ENCODE measurements at regions not wholly inside any gene's neighbourhood (a gene's known extent, or its start where the extent isn't known, plus 50 kb on each side); places are given as distances from the start of the nearest gene placed in this dataset.

DNA sequence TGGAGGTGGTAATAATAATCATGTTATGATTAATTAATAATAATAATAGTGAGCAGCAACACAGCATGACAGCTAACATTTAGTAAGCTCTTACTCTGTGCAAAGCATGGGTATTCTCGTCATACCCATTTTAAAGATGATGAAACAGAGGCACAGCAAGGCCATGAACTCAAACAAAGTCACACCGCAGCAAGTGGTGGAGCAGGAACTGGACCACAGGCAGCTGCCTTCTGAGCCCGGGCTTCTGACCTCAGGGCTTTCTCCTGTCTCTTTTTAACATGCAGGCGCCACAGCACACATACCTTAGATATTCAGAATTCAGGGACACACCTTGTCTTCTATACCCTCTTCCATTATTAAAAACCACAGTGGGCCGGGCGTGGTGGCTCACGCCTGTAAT lies 50.7 kb upstream of the SPATA12 start:
- no peak for FAIRE-seq
- no peak for DNase-seq (ENCODE audit: low spot score)

GRCh38 chr3:57009367-57009766 lies 51.1 kb upstream of the SPATA12 start:
- no peak for FAIRE-seq

DNA sequence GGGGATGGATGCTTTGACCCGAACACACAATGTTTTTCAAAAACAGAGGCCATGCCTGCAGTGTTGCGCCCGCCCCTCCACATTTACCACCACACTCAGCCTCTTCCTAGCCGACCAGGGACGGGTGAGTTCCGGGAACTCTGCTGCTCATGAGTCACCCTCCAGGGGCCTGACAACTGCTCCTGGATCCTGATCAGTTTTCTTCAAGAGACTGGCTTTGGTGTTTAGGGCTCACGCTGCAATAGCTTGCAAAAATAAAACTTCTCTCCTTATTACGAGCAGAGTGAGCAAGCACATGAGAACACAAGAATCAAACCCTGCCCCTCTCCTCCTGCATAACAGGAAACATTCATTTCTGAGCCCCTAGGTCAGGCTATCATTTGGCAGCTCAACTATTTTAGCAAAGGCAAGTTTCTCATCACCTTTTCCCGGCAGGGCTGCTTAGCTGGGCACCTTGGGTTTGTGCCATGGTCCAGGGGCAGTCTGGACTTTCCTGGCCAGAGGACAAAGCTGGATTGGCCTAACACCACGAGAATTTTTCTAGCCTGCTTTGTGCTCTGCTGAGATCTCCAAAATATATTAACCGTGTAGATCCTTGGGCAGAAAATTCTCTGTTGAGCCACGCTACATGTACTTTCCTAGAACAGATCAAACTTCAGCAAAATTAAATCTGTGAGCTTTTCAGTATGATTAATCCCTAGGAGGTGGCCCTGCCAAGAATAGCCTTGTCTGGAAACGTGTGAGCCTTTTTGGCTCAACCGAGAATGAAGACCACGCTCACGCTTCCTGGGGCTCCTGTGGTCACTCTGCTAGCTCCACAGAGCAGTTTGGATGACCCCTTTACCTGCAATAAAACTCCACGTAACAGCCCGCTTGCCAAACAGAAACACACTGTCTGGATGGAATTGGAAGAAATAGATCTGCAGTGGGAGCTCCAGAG lies 52.7 kb upstream of the SPATA12 start:
- no peak for FAIRE-seq

More at GRCh38 chr3:57009367-57009766, 51.1 kb upstream of the SPATA12 start:
- no peak for DNase-seq (ENCODE audit: low spot score)

DNA sequence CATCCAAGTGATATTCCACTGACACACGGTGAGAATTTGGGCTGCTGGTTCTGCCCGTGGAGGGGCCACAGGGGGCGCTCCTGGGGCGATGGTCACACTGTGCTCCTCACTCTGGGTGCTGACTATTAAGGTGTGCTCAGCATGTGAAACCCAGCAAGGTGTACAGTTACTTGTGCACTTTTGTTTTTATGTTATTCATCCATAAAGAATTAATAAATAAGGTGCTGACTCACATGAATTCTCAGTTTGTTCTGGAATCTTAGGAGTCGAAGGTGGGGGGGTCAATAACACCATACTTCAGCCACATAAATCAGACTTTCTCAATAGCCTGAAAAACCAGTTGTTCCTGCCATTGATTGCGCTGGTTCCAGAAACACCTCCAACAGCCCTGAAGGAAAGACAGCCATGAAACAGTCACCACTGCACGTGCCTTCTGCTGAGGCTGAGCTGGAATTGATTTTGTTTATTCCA lies 53.5 kb upstream of the SPATA12 start:
- FAIRE-seq = no peak
- DNase-seq (ENCODE audit: low spot score) = peak; percentile 43

More for the DNA sequence above, 52.7 kb upstream of the SPATA12 start:
- peak; percentile 88 for DNase-seq (ENCODE audit: low spot score)

DNA sequence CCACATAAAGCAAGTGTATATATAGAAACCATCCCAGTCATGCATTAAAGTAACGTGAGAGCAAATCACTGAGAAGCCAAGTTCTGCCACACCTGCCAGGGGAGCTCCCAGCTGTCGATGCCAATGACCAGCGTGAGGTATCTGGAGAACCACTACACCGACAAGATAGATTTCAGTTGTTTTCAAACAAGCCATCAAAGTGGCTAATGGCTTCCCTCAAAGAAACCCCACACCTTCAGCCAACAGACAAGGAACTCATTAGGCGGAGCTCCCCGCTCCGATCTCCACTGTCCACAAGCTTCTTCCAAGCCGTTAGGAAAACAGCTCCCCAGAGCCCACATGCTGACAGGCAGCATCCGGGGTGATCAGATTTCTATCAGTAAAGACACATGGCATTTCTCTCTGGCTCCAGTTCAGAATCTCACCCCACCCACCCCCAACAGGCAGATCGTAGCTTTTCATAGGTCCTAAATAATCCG lies 54.2 kb upstream of the SPATA12 start:
- FAIRE-seq = no peak

GRCh38 chr3:57004229-57004628 lies 56.2 kb upstream of the SPATA12 start:
- FAIRE-seq (no peak), DNase-seq (ENCODE audit: low spot score) (no peak)

More for the DNA sequence above, 54.2 kb upstream of the SPATA12 start:
- no peak for DNase-seq (ENCODE audit: low spot score)

- no peak for DNase-seq (ENCODE audit: low spot score)
- FAIRE-seq = no peak
These were observed 56.8 kb upstream of the SPATA12 start for GRCh38 chr3:57003676-57004075.

- DNase-seq (ENCODE audit: low spot score) (no peak), FAIRE-seq (no peak)
These were observed 59.1 kb upstream of the SPATA12 start for GRCh38 chr3:57001356-57001755.

GRCh38 chr3:57000012-57000411 lies 60.5 kb upstream of the SPATA12 start:
- FAIRE-seq = no peak
- DNase-seq (ENCODE audit: low spot score) = no peak

DNA sequence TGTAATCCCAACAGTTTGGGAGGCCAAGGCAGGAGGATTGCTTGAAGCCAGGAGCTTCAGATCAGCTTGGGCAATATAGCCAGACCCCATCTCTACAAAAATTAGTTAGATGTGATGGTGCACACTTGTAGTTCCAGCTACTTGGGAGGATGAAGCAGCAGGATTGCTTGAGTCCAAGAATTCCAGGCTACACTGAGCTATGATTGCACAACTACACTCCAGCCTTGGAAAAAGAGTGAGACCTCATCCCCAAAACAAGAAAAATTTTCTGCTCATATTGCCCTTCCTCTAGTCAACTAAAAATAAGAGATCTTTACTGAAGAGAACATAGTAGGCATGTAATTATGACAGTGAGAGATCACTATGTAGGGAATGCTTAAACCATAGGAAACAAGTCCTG lies 60.9 kb upstream of the SPATA12 start:
- no peak for DNase-seq (ENCODE audit: low spot score)
- FAIRE-seq = no peak

- FAIRE-seq (no peak), DNase-seq (ENCODE audit: low spot score) (no peak)
These were observed 62.4 kb upstream of the SPATA12 start for GRCh38 chr3:56998076-56998529.

DNA sequence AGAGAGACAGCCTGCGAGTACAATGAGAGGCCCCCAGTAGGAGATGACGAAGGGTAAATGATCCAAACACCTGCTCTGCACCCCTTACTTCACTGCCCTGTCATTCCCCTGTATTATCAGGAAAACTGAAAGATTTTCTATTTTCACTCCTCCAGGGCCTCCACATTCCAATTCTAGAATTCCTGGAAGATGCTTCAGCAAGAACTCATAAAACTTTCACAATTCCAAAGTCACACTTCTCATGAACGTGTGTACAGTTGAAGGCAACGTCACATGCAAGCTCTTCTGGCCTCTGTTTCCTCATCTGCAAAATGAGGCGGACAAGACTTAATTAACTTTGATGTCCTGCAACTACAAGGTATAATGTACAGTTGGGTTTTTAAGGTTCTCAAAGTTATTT lies 62.8 kb upstream of the SPATA12 start:
- FAIRE-seq (no peak), DNase-seq (ENCODE audit: low spot score) (no peak)

DNA sequence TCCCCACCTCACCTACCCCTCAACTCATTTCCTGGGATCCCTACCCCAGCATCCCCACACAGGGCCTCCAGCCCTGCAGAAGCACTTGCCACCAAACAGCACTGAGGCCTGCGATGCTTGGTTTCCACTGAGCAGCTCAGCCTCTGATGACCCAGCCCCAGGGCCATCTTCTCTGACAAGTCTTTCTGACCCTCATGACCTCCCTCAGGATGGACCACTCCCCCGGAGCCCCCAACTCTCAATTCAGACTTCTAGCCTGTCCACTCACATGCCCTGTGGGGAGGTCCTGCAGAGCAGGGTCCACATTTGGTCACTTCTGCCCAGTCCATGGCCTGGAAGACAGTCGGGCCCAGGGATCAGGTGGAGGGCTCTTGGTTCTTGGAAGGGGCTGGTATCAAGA lies 63.4 kb upstream of the SPATA12 start:
- FAIRE-seq (no peak), DNase-seq (ENCODE audit: low spot score) (no peak)

DNA sequence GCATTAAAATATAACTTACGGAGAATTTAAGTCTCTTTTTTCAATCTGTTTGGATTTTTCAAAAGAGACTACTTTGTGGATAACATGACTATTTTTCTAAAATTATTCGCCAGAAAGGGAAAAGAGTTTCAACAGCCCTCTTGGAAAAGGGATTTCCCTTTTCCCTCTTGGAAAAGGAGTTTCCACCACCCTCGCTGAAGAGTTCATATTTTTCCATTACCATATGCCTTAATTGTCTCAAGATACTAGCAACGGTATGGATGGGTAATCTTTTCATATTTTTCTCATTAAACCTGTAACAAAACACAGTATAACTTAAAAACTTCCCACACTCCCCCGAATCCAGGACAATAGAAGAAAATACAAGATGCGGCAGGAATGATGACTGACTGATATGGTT lies 66.1 kb upstream of the SPATA12 start:
- no peak for FAIRE-seq
- no peak for DNase-seq (ENCODE audit: low spot score)

- DNase-seq (ENCODE audit: low spot score) = no peak
- no peak for FAIRE-seq
These were observed 69.8 kb upstream of the SPATA12 start for GRCh38 chr3:56990641-56991015.

- FAIRE-seq = no peak
- no peak for DNase-seq (ENCODE audit: low spot score)
These were observed 70.4 kb upstream of the SPATA12 start for GRCh38 chr3:56989977-56990640.

- FAIRE-seq (no peak), DNase-seq (ENCODE audit: low spot score) (no peak)
These were observed 71.1 kb upstream of the SPATA12 start for GRCh38 chr3:56989169-56989976.

DNA sequence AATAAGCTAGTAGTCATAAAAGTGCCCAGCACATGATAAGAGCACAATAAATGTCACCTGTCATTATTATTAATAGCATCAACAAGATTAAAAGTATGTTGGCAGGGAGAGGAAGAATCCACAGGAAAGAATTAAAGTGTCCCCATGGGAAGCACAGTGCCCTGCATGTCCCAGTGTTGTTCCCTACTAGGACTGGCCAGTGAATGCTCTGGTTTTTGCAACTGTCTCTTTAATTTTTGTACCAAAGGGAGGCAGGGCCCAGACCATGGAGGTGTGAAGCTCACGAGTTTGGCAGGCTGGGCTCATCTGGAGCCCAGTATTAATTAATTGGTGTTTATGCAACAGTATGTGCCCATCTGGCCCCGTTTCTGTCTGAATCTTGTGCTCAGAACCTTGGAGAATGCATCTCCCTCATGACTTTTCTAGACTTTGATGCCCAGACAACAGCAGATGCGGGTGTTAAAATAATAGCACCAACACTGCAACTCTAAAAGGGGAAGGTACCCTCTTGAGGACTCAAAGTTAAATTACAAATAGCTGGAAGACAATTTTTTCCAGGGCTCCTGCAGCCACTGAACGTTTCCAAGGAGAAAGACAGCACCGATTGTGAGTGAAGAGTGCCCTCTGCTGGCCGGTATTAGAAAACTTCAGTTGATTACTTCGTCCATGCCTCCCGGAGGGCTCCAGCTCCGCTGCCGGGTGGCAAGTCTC lies 71.9 kb upstream of the SPATA12 start:
- FAIRE-seq (no peak), DNase-seq (ENCODE audit: low spot score) (peak; percentile 71)

DNA sequence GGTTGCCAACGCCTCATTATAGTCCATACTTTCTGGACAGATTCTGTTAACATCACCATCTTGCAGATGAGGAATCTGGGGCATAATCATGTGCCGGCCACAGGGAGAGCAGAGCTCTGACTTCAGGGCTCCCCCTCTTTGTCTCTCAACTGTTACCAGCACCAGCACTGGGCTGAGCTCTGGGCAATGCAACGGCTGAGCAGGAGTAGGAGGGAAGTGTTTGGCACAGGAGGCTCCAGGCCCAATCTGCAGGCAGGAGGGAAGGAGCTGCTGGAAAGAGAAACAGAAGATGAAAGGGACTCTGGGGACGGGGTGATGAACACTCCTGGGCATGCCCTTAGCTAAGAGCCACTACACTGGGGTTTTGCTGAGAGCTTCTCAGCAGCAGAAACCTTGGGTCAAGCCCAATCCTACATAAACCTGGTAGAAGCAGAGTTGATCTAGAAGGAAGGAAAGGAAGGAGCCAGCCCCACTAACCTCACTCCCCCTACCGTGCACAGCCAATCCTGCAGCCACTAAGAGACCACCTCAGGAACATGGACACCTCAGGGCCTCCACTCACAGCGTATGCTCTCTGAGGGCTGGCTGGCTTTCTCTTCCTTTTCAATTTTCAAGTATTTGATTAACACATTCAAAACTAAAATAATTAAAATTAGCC lies 73.1 kb upstream of the SPATA12 start:
- no peak for DNase-seq (ENCODE audit: low spot score)

DNA sequence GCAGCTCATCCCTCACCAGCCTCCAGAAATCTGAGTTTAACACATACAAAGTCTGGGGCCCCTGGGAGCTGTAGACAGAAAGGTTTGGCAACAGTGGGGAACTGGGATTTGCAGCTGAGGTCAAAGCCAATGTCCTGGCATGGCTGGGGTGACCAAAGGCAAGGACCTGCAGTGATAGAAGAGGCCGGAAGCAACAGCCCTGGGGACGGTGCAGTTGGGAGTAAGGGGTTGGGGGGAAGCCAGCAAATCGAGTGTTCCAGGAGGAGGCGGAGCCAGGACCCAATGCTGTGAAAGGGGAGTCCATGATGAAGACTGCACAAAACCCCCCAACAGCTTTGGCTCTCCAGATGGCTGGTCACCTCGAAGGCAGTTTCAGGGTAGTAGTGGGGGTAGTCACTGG lies 74.1 kb upstream of the SPATA12 start:
- no peak for FAIRE-seq

More for the DNA sequence above, 73.1 kb upstream of the SPATA12 start:
- no peak for FAIRE-seq

More for the DNA sequence above, 74.1 kb upstream of the SPATA12 start:
- DNase-seq (ENCODE audit: low spot score) = no peak
